Duodenal mucosa (tissue), 2 donors: ENCODE measurements at regions not wholly inside any gene's neighbourhood (a gene's known extent, or its start where the extent isn't known, plus 50 kb on each side); places are given as distances from the start of the nearest gene placed in this dataset.

ENCODE experiments used
- H3K27ac ChIP-seq: one replicate; pipeline ENCODE4 v1.7.0; 2013; ENCODE audit warnings: low read depth, low read length
- H3K27me3 ChIP-seq, 2 donors: one replicate each; pipeline ENCODE4 v1.7.0; 2013; ENCODE audit warnings: low read length in 2 of 2, control low read depth in 1 of 2; ENCODE audit not compliant: insufficient read depth in 2 of 2, control insufficient read depth in 1 of 2
- H3K36me3 ChIP-seq, 2 donors: one replicate each; pipeline ENCODE4 v1.7.0; 2013; ENCODE audit warnings: low read length in 2 of 2, control low read depth in 1 of 2; ENCODE audit not compliant: insufficient read depth in 2 of 2, control insufficient read depth in 1 of 2
- H3K4me1 ChIP-seq, 2 donors: one replicate each; pipeline ENCODE4 v1.7.0; 2013; ENCODE audit warnings: low read length in 2 of 2, control low read depth in 1 of 2; ENCODE audit not compliant: insufficient read depth in 2 of 2, control insufficient read depth in 1 of 2
- H3K4me3 ChIP-seq, 2 donors: one replicate each; pipeline ENCODE4 v1.7.0; 2013; ENCODE audit warnings: low read length in 2 of 2, low read depth in 1 of 2
- H3K9ac ChIP-seq, 2 donors: one replicate each; pipeline ENCODE4 v1.7.0; 2013; ENCODE audit warnings: low read length in 2 of 2, low read depth in 1 of 2
- H3K9me3 ChIP-seq, 2 donors: one replicate each; pipeline ENCODE4 v1.7.0; 2013; ENCODE audit warnings: low read length in 2 of 2, control low read depth in 1 of 2; ENCODE audit not compliant: control insufficient read depth in 1 of 2

GRCh38 chr2:54360055-54360792, 95.9 kb upstream of the SPTBN1 start:
- Histone ChIP-seq H3K27me3 (no peaks in the 10 kb centered on the region), H3K4me3 (no peak overlapping the region), H3K27ac (no peak overlapping the region), H3K36me3 (no peaks in the 10 kb centered on the region), H3K9me3 (no peaks in the 10 kb centered on the region), H3K9ac (no peak overlapping the region), H3K4me1 (no peaks in the 10 kb centered on the region)

- H3K9ac ChIP-seq, result no peak overlapping the region
- H3K4me3 ChIP-seq, result no peak overlapping the region
- H3K36me3 ChIP-seq, result no peaks in the 10 kb centered on the region
- H3K27ac ChIP-seq, result no peak overlapping the region
- no peaks in the 10 kb centered on the region for H3K4me1 ChIP-seq
- peaks cover 0 to 6% of the 10 kb centered on the region in 2 donors for H3K9me3 ChIP-seq
- H3K27me3 ChIP-seq, result no peaks in the 10 kb centered on the region
Observed at GRCh38 chr2:54364409-54364808, 91.7 kb upstream of the SPTBN1 start.

DNA sequence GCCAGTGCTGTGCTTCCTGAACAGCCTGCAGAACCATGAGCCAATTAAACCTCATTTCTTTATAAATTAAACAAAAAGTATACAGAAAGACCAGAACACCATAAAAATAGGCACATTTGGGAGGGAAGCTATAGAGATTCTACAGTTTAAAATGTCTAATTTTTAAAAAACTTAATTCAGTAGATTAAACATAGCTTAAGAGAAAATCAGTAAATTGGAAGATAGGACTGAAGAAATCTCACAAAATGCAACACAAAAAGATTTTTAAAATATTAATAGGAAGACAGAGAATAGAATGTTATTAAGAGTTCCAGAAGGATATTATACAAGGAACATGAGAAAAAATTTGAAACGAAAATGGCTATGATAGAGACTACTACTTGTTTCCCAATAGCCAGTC, 90.5 kb upstream of the SPTBN1 start:
- Histone ChIP-seq H3K27me3 (no peaks in the 10 kb centered on the region), H3K27ac (no peak overlapping the region), H3K4me3 (no peak overlapping the region), H3K36me3 (no peaks in the 10 kb centered on the region), H3K9ac (no peak overlapping the region), H3K4me1 (no peaks in the 10 kb centered on the region), H3K9me3 (peaks cover 0 to 6% of the 10 kb centered on the region in 2 donors)

DNA sequence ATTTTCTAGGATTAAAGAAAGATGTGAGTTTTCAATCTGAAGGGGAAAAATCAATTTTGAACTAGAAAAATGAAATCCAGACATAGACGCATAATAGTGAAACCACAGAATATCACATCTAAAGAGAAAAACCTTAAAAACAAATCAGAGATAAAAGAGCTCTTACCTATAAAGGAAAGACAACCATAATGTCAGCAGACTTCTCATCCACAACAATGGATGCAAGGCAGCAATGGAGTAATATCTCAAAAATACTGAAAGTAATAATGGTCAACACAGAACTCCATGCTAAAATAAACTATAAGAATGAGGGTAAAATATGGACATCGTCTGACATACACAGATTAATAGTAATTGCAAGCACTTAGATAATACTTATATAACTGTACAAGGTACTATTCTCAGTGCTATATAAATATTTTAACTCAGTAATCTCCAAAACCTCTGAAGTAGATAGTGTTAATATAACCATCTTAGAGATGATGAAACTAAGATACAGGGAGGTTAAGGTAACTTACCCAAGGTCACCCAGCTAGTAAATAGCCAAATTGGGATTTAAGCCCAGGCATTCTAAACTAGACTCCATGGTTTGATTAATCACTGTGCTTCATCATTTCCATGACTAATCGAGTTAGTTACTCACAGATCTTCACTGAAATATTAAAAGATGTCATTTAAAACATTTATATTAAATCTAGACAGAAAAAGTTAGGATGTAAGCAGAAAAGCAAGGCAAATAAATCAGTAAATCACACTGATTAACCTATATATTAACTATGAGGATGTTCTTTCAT, 89.4 kb upstream of the SPTBN1 start:
- H3K9ac ChIP-seq, result no peak overlapping the region
- H3K9me3 ChIP-seq, result peaks cover 0 to 6% of the 10 kb centered on the region in 2 donors
- no peaks in the 10 kb centered on the region for H3K27me3 ChIP-seq
- H3K4me1 ChIP-seq, result no peaks in the 10 kb centered on the region
- H3K36me3 ChIP-seq, result no peaks in the 10 kb centered on the region
- H3K27ac ChIP-seq, result no peak overlapping the region
- H3K4me3 ChIP-seq, result no peak overlapping the region

DNA sequence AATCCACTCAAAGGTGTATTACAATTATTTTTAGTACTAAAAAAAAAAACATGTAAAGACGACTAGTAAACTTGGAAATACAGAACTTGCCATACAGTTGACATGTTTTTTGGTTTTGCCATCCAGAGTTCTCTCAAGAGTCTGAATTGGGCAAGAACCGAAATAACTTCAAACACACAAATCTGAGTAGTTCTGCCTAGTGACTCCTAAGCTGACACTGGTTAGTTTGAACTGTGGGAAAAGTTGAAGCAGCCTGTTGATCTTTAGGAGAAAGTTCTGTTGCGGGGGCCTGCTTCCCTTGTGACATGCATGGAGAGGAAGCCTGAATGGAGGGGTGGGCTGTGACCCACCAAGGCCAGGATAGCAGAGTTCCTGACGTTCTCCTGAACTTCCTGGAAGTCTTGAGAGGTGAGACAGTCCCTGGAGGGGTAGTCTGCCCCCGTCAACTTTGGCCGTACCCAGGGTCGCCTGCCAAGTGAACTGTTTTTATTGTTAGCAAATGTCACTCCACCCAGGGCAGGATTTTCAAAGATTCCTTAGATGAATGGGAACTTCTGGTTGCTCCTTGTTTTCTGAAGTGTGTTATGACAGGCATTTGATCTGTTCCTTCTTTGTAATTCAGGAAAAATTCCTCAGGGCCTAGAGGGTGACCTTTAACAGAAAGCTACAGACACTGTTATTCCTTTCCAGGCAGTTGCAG, 85.6 kb upstream of the SPTBN1 start:
- no peak overlapping the region for H3K4me3 ChIP-seq
- no peaks in the 10 kb centered on the region for H3K36me3 ChIP-seq
- H3K9me3 ChIP-seq, result peaks cover 0 to 6% of the 10 kb centered on the region in 2 donors
- H3K27ac ChIP-seq, result no peak overlapping the region
- no peak overlapping the region for H3K9ac ChIP-seq
- no peaks in the 10 kb centered on the region for H3K4me1 ChIP-seq
- H3K27me3 ChIP-seq, result no peaks in the 10 kb centered on the region

DNA sequence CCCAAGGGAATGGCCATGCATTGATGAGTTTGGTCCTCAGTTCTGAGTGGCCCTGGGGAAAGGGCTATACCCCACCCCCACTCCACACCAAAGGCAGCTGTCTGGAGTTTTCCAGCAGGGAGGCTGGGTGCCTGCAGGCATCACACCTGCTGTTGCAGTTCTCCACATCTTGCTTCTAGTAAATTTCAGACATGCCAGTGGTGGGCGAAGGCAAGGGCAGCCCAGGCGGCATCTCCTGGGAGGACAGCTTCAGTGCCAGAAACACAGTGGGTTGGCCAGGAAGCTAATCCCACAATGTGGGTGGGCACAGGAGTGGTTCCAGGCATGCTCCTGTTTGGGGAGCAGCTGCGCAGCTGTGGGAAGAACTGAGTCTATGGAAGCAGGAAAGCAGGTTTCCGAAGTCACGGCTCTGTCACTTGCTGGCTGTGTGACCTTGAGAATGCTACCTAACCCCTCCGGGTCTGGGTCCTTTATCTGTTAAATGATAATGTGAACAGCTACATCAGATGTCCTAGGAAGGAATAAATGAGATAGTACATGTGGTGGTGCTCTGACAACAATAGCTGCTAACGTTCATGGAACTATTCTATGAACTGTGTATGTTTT, 84.6 kb upstream of the SPTBN1 start:
- Histone ChIP-seq H3K9me3 (peaks cover 0 to 6% of the 10 kb centered on the region in 2 donors), H3K9ac (no peak overlapping the region), H3K27ac (no peak overlapping the region), H3K36me3 (no peaks in the 10 kb centered on the region), H3K4me1 (no peaks in the 10 kb centered on the region), H3K27me3 (no peaks in the 10 kb centered on the region), H3K4me3 (no peak overlapping the region)

- H3K4me3 ChIP-seq, result no peak overlapping the region
- H3K9ac ChIP-seq, result no peak overlapping the region
Observed at GRCh38 chr2:54372361-54372760, 83.8 kb upstream of the SPTBN1 start.

DNA sequence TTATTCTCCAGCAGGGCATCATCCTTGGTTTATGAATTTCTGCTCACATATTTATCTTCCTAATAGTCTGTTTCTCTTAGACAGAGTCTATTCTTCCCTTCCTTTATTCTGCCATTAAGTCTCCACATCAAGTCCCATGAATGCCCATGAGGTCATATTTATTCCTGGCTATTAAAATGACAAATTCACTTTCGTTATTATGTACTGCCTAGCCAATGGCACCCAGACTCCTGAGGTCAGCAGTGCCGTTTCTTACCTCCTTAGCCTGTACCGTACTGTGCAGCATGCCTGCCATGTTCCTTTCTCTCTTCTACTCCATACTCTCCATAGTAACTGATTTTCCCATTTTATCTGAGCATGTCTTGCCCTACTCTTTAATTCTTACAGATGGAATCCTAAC, 82.3 kb upstream of the SPTBN1 start:
- Histone ChIP-seq H3K36me3 (no peaks in the 10 kb centered on the region), H3K27ac (no peak overlapping the region), H3K9me3 (peaks cover 0 to 1% of the 10 kb centered on the region in 2 donors)

More at GRCh38 chr2:54372361-54372760, 83.8 kb upstream of the SPTBN1 start:
- Histone ChIP-seq H3K27me3 (no peaks in the 10 kb centered on the region), H3K36me3 (no peaks in the 10 kb centered on the region), H3K4me1 (no peaks in the 10 kb centered on the region), H3K27ac (no peak overlapping the region), H3K9me3 (peaks cover 0 to 6% of the 10 kb centered on the region in 2 donors)

DNA sequence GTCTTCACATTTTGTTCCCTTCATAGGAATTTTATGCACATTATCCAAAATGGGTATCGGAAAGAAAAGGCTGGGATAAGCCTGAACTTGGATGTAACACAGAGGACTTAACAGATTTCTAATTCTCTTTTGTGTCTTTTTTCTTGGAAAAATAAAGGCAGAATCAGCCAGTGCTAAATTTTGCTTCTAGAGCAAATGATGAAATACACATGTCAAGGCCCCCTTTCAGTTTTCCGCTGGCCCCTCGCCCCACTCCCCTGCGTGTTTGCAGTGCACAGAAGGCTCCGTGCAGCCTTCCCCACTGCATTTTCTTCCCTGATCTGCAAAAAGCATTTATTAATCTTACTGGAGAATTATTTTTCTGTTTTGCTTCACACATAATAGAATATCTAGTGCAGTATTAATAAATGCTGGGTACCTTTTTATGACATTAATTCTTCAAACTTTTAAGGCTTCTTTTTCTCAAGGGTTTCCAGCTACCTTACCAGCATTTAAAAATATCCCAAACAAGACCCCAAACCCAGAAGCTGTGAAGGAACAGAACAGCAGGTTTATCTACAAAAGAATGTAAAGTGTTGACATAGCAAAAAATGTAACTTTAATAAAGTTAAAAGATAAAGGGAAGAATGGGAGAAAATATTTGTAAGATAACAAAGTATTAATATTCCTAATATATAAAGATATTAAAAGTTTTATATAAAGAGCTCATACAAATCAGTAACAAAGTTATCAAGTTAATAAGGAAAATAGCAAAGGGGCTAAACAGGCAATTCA, 81.3 kb upstream of the SPTBN1 start:
- no peaks in the 10 kb centered on the region for H3K36me3 ChIP-seq
- H3K27ac ChIP-seq, result no peak overlapping the region
- H3K9ac ChIP-seq, result no peak overlapping the region

More for the DNA sequence above, 82.3 kb upstream of the SPTBN1 start:
- Histone ChIP-seq H3K9ac (no peak overlapping the region), H3K4me1 (no peaks in the 10 kb centered on the region), H3K4me3 (no peak overlapping the region), H3K27me3 (no peaks in the 10 kb centered on the region)

More for the DNA sequence above, 81.3 kb upstream of the SPTBN1 start:
- Histone ChIP-seq H3K9me3 (no peaks in the 10 kb centered on the region), H3K4me1 (no peaks in the 10 kb centered on the region), H3K27me3 (no peaks in the 10 kb centered on the region), H3K4me3 (no peak overlapping the region)
